GM21515 (cell line): ENCODE measurements at regions not wholly inside any gene's neighbourhood (a gene's known extent, or its start where the extent isn't known, plus 50 kb on each side); places are given as distances from the start of the nearest gene placed in this dataset.

Experiments
- ATAC-seq: cut with Tn5 transposase; IDR thresholded peaks from one replicate; pipeline ENCODE4 v1.9.1; 2021; ENCODE audit not compliant: unreplicated experiment

DNA sequence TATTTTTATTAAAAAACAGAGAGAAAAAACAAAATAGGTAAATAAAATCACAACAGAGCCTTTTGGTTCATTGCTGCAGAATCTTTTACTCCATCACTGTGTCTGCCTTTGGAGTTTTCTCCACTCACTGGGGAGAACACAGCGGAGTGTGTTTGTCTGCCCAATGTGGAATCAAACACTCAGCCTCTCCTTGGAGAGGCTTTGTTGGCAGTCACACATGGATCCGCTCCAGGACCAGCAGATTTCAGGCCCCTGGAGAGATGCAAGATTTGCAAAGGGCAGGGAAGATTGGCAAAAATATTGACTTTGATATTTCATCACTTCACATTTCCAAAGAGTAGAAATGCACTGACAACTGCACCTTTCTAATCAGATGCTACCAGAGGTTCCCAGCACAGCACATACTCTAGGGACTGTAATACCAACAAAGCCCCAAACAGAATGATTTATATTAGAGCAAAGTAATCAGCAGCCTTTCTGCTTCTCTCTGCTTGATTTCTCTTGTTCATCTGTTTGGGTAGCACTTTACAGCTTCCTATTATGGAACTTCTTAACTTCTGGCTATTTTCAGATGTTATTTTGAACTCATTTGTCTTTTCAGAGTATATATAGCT lies 1898.8 kb upstream of the PIK3C3 start:
- ATAC-seq = no peak

DNA sequence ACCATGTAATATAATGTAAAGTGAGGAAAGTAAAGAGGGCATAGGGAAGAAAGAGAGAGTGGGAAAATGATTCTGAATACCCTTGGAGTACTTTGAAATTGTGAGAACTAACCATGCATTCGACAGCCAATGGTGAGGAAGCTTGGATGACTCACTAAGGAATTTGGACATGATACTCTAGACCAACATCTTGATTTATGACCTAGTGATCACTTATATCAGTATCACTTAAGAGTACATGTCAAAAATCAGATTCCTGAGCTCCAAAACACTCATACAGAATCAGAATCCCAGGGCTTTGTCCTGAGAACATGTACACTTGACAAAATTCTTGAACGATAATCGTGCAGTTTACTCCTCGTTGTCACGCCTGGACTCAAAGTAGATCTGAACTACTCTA lies 1899.8 kb upstream of the PIK3C3 start:
- no peak for ATAC-seq

DNA sequence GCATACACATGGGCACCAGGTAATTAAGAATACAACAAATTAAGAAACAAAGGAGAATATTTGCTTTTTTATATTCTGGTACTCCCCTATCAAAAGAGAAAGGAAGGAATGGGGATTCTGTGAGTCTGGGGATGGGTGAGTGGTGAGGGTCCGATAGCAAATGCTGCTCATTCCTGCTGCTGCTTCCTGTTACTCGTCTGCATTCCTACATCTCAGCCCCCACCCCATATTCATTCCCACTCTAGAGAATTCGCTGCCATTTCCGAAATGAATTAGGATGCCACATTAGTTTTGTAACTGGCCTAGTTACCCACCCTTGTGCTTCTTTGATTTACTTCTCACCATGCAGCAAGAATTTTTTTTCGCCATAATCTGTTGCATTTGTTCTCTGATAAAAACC lies 1905.3 kb upstream of the PIK3C3 start:
- ATAC-seq = no peak

DNA sequence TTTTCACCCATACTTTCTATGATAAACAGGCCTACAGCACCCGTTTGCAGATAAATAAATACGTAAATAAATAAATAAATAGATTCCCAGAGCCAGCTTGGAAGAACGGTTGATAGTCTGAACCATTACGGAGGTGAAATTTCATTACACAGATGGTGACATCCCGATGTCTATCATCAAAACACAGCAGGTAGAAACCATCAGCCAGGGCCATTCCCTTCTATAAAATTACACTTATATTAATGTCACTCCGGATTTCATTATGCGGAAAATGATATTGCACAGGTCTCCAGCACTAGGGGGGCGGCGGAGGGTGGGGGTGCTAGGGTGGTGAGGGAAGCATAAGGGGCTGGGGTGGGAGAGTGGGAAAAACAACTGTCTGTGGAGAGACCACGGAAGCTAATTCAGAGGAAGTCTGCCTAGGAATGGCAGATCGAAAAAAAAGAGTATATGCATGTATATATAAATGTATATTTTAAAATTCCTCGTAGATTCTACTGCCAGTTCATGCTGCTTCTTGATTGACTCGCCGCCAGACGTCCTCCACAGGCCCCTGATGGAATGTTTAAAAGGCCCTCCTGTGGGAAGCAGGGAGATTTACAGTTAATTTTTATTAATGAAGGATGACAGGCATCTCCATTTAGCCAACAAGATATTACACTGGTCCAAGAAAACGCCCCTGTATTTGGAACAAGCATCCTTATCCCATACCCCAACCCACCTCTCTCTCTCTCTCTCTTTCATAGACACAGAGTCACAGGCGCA lies 1906.0 kb upstream of the PIK3C3 start:
- no peak for ATAC-seq

DNA sequence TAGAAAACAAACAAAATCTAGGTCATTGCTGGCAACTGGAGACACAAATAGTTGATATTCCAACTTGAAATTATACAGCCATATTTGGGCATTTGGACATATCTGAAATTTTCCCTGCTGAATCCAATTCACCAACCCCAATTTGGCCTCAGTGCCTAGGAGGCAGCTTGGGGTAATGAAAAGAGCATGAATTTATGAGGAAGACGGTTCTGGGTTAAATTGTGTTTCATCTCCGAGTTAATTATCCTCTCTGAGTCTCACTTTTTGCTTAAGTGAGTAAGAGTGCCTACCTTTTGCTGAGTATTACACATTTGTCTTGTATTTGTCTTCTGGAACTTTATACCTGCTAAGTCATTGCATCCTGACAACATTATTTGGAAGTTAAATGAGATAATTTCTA lies 1906.8 kb upstream of the PIK3C3 start:
- ATAC-seq = no peak

DNA sequence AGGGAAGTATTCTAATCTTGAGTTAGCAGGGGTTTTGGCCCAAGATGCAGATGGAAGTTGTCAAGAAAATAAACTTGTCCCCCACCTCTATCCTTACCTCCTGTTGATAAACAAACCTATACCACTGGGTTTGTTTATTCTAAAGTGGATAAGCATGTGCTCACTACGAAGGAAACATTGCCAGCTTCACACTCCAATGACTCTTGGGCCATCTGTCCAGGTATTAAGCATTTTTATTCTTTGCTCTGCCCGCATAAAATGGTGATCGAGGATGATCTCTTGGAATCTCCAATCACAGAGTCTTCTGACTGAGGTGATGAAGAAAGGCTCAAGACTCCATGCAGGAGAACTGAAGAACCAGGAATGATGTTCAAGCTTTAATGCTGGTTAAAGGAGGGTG lies 1908.4 kb upstream of the PIK3C3 start:
- no peak for ATAC-seq

DNA sequence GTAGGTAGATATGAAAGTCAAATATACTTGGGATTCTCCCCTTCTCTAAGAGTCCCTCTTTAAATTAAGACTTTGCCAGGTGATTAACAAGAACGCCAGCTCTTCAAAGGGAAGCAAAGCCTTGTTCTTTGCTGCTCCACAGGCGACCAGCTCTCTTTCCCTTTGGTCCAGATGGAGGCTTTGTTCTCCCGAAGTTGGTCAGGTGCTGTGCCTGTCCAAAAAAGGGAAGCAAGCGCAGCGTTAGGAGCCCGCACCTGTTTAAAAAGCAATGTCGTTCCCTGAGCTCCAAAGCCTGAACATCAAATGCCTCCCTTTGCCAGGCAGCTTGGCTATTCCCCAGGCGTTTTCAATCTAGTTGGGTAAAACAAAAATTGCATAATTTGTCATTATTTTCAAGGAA lies 1913.1 kb upstream of the PIK3C3 start:
- ATAC-seq = no peak

DNA sequence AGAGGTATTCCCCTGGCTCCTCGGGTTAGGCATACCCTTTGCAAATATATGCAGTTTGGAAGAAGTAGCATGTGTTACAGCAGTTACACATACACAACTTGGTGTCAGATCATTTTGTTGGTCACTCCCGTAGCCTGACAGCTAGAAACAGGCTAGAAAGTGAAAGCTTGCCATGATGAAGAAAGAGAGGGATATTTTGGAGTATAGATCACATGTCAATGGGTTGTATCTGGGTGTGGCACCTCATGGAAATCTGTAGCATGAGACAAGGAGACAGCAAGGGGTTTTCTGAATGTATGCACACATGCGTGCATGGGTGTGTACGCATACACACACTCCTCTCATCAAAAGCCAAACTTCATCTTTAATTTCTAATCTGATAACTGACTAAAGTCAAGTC lies 1914.5 kb upstream of the PIK3C3 start:
- ATAC-seq = no peak

DNA sequence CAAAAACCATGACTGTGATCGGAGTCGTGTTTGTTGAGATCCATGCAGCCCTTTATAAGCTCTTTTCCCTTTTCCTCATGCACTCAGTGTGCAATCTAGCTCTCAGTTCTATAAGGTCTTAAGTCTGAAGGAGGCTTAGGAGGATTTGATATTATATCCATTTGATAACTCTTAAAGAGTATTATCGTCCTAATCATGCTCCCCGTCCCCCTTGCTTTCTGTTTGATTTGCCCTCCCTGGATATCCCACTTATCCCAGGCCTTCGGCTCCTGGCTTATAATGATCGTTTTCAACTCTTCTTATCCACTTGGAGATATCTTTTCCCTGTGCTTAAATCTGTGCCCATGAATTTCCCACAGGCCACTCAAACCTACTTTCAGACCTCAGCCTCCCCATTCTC lies 1917.7 kb upstream of the PIK3C3 start:
- no peak for ATAC-seq

DNA sequence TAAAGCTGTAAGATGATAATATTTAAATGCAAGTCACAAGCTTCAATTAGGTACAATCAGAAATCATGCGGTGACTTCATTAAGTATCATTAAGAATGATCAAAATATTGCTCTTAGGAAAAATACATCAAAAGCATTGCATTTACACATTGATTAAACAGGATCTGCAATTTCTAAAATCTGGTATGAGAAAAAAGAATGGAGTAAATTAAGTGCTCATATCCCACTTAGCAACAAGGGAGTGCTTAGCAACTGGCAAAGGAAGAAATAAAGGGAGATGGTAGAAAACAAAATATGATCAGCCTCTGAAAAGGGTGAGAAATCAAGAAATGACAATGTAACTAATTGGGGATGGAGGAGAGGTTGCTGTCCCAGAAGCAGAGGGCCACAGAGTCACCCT lies 1918.2 kb upstream of the PIK3C3 start:
- ATAC-seq = no peak

DNA sequence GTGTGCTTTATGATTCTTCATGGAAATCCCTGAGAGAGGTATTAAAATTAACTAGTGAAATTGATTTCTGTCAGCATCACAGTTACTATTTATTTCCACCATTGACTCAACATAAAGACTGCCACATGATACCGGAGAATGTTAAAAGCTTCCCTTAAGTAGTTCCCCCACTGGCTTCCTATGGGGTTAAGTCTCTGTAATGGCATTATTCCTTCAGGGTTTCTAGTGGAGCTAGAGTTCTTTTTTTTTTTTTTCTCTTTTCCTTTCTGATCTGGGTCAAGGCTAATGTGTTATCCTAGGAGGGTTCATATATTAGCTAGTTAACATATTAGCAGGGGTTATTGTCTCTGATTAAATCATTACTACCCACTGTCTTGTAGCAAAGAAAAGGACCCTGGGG lies 1919.1 kb upstream of the PIK3C3 start:
- ATAC-seq = no peak

DNA sequence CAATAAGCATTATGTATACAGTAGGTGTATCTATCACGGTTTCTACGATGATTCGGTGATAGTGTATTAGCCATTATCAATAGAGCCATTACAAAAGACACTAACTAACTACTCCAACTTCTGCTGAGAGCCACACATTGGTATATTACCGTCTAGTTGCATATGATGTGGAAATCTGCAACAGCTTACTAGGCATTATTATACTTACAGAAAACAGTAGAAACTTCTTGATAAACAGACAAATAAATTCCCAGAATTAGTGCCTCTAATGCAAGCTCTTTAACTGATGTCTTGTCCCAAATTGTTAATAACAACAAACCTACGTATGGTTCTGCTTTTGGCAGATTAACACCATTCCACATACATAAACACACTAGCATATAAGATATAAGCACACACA lies 1923.0 kb upstream of the PIK3C3 start:
- no peak for ATAC-seq

DNA sequence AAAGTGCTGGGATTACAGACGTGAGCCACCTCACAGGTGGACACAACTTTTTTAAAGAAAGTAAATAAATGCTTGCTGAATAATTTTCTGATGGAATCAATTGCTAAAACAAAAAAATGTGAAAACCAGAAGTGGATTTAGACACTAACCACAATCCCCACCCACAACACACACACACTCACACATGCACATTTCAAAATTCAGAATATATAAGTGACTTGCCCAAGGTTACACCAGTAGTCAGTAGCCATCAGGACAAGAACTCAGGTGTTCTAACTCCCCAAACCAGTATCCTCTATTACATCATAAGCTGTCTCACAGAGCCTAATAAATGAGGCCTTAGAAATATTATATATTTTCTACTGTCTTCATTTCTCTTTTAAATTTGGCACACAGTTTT lies 1923.6 kb upstream of the PIK3C3 start:
- ATAC-seq = no peak

DNA sequence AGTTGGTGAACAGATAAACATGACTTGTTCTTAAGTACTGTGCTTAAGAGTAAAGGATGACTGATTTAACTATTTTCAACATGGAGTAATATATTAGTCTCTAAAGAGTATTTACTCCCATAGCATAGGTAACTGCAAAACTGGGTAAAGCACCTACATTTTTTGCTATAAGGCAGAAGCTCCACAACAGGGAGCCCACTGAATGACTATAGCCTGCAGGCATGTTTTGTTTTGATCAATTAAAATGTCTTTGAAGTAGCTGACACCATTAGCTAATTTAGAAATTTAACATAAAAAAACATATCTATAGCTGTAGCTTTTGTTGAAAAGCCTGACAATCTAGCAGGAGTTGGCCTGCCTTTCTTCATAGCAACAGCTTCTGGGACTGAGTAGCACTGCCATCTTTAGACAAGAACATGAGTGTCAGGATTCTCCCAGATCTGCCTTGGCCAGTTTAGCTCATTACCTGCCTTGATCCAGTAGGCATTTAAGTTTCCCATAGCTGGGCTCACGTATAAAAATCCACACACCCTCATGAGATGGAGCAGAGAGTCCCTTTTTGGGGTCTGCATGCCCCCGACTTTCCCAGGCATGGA lies 1935.1 kb upstream of the PIK3C3 start:
- ATAC-seq = no peak

DNA sequence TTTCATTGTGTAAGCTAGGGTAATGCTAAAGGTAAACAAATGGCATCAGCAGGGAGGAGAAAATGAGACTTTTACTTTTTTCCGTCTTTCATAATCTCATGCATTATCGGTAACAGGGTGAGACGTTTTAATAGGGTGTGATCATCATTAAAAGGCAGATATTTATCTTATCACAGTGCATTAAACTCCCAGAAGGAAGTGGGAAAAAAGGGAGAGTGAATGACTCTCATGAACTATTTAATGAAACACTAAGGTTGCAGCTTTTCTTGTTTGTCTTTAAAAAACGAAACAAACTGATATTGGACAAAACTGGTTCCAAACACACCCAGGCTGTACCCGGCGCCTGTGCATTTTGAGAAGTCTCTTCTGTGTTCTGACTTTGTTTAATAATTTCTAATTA lies 1936.8 kb upstream of the PIK3C3 start:
- no peak for ATAC-seq

DNA sequence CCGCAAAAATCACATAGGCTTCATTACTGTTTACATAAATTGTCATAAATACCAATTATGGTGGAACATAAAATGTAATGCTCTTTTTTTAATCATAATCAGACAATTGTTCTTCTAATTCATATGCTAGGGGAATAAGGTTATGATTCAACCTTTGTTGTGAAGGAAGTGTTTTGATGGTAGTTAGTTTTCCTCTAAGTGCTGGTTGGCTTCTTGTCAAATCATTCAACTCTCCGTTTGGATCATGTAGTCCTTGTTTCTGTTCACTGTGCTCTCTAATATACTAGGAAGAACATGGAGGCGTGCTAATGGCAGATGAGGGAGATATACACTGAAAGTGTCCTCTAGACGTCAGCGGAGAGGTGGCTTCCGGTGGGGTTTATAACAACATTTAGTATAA lies 1938.0 kb upstream of the PIK3C3 start:
- no peak for ATAC-seq

DNA sequence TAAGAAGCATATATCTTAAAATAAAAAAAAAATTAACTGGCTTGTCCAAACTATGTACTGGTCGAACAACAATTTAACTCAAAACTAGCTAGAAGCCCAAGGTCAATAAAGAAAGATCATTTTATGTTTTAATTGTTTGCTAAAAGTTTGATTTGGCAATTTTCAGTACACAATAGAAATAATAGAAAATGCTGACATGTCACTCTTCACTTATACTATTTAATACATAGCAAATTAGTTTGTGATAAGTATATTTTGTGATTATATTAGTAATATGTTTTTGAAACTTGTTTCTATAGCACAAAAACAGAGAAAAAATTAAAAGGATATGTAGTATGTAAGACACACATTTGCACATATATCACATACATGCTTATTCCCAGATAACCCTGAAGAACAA lies 1938.6 kb upstream of the PIK3C3 start:
- no peak for ATAC-seq

DNA sequence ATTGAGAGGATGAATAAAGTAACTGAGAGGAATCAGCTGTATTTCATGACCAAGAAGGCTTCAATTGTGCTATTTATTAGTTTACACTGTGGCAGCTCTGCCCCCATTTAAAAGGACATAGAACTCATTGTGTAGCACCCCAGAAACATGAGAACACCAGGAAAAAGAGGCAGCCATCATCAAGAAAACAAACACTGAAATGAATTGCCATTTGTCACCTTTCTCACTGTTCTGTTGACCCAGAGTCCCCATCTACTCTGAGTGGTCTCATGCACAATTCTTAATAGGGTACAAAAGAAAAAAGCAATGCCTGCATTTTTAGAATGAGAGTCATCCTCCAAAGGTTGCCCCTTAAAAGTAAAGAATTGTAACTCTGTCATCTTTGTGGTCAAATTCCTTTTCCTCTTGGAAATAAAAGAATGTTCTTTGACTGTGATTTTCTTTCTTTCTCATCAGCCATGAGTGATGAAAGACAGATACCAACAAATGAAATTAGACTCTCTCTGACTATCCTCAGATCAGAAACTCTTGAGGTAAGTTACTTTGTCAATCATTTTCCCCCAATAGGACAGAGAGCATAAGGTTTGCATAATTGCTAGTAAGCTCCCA lies 1941.9 kb upstream of the PIK3C3 start:
- no peak for ATAC-seq

DNA sequence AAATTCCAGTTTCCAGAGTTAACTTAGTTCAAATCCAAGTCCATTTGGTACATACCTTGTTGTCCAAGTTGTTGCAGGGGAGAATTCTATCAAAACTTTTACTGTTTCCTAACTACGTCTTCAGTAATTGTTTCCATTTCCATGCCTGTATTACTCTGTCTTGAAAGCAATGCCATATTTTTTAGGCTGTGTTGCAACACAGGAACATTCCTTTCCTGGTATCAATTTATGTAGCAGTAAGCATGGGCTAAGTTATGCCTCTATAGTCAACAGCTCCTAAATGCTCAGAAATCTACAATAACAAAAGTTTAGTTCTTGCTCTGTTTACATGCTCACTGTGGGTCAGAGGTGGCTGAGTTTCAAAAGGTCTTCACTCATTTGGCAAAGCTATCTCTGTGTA lies 1943.8 kb upstream of the PIK3C3 start:
- ATAC-seq = no peak

DNA sequence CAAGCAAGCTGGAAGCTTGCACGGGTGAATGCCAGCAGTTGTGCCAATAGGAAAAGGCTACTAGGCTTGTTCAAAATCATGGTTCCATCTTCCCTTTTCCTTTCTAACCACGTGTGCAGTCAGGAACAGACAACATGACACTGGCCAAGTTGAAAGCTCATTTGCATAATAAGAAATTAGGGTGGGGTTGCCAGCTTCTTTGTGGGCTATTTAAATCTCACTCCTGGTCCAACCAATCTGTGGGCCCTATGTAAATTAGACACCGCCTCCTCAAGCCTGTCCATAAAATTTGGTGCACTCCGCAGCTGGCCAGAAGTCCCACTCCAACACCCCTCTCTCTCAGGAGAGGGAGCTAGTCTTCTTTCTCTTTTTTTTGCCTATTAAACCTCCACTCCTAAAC lies 1948.4 kb upstream of the PIK3C3 start:
- no peak for ATAC-seq

DNA sequence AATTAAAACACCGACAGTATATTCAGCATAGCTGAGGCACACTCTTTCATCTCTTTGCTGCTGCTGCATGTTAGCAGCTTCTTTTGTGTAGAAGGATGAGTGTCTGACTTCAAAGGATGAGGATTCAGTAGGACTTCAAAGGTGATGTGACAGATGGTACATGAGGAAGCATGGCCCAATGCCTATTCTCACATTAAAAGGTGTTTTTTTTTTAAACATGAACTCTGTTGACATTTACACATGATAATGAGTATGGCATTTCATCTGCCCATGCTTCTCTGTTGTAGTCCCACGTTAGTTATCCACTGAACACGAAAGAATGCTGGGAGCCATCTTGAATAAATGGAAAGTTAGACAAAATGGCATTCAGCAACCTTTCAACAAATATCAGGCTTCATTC lies 1950.8 kb upstream of the PIK3C3 start:
- ATAC-seq = no peak

DNA sequence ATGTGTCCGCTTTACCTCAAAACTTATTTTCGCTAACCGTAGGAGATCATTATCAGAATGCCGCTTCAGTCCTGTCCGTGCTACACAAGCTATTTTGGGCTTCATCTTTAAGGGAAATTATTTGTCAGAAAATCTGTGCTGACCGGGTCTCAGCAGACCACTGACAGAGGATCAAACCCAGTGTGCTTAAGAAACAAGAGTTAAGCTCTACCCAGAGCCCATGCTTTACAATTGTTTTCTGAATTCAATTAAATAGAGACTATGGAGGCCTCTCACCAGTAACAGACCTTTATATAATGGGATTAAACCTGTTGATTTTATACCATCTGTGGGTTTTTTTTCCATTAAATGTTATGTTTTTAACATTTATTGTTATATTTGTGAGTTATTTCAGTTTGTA lies 1956.7 kb upstream of the PIK3C3 start:
- no peak for ATAC-seq
